ENCODE measurements at regions not wholly inside any gene's neighbourhood (a gene's known extent, or its start where the extent isn't known, plus 50 kb on each side); places are given as distances from the start of the nearest gene placed in this dataset.

DNA sequence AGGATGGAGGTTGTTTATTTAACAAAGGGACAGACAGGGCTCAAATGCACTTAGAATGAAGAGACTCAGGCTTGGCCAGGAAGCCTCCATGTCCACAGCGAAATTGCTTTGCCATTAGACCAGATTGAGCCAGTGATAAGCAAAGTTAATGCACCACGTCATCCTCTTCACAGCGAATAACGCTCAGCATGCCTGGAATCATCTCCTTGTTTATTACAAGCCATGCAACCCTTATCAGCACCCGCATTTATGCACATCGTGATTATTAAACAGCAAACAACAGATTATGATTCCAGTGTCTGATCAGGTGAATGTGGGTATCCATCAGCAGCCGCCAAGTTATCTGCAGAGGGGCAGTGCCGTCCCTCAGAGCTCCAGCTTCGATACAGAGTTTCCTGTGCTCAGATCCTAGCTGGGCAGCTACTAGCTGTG is 175.0 kb upstream of the TMEM132C start:
- no peak for DNase-seq (ENCODE audit: low spot score)
- Histone ChIP-seq H4K8ac (ENCODE audit: low read depth, low read length) (no peak overlapping the region), H3K9ac (ENCODE audit: low read depth, low read length, poor library complexity) (no peak overlapping the region), H3K79me1 (ENCODE audit: low read depth, low read length) (no peaks in the 10 kb centered on the region), H3K4ac (ENCODE audit: low read length) (no peak overlapping the region), H2BK5ac (ENCODE audit: low read length) (no peak overlapping the region), H2BK120ac (ENCODE audit: low read depth, low read length) (no peak overlapping the region), H3K18ac (ENCODE audit: low read length) (peak overlapping the region; percentile 22), H3K4me3 (ENCODE audit: low read length in 2 of 2) (no peak overlapping the region), H2AK5ac (ENCODE audit: low read depth, low read length) (no peak overlapping the region), H3K27me3 (ENCODE audit: control insufficient read depth in 3 of 3, insufficient read depth in 3 of 3, low read depth in 1 of 3, low read length in 3 of 3) (peaks cover 0 to 6% (median 0%) of the 10 kb centered on the region in 3 experiments), H4K91ac (ENCODE audit: low read depth, low read length, poor library complexity) (no peak overlapping the region), H3K14ac (ENCODE audit: low read length) (no peak overlapping the region), H3K27ac (replicated peaks; ENCODE audit: low read length) (no peak overlapping the region), H3K9me3 (replicated peaks in 1 of 2; ENCODE audit: control insufficient read depth in 2 of 2, insufficient read depth in 1 of 2, low read depth in 1 of 2, low read length in 2 of 2) (no peaks in the 10 kb centered on the region), H3K36me3 (replicated peaks in 1 of 2; ENCODE audit: control insufficient read depth in 2 of 2, insufficient read depth in 2 of 2, low read length in 2 of 2) (no peaks in the 10 kb centered on the region), H3K4me1 (ENCODE audit: control insufficient read depth in 2 of 2, insufficient read depth in 1 of 2, low read depth in 1 of 2, low read length in 2 of 2) (peaks cover 0 to 7% of the 10 kb centered on the region in 2 donors), H2BK15ac (ENCODE audit: low read length) (no peak overlapping the region), H3K4me2 (ENCODE audit: insufficient read depth, low read length, poor library complexity, severe bottlenecking) (no peak overlapping the region), H2AFZ (ENCODE audit: low read length) (no peak overlapping the region), H3K23ac (ENCODE audit: low read depth, low read length, poor library complexity) (no peak overlapping the region), H2BK12ac (ENCODE audit: low read length) (no peak overlapping the region)
- WGBS, 2 donors (ENCODE audit: extremely low coverage in 2 of 2, insufficient read length in 2 of 2, insufficient replicate concordance in 1 of 2): no CpG with 5 or more reads among the region's 9 CpGs

DNA sequence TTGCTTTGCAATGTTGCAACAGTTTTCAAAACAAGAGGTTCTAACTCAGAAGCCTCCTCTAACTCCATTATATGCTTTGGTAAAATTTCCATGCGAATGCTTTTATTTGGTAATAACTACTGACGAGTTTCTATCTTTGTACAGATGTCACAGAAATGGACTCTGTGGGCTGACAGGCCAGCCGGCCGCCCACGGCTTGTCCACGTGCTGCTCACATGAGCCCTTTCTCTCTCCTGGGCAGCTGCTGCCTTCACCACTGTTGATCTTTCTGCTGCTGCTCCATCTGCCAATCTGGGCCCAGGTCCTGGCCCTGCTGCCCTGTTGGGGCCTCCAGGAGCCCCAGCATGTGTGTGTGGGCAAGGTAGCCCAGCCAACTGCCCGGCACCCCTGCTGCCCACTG is 168.2 kb upstream of the TMEM132C start:
- no peak overlapping the region for H3K23ac ChIP-seq (ENCODE audit: low read depth, low read length, poor library complexity)
- no peak overlapping the region for H3K18ac ChIP-seq (ENCODE audit: low read length)
- WGBS, 2 donors (ENCODE audit: extremely low coverage in 2 of 2, insufficient read length in 2 of 2, insufficient replicate concordance in 1 of 2): no CpG with 5 or more reads among the region's 7 CpGs
- H4K8ac ChIP-seq (ENCODE audit: low read depth, low read length): no peak overlapping the region
- no peaks in the 10 kb centered on the region for H3K27me3 ChIP-seq (ENCODE audit: control insufficient read depth in 3 of 3, insufficient read depth in 3 of 3, low read depth in 1 of 3, low read length in 3 of 3)
- no peaks in the 10 kb centered on the region for H3K79me1 ChIP-seq (ENCODE audit: low read depth, low read length)
- DNase-seq (ENCODE audit: low spot score): no peak
- no peaks in the 10 kb centered on the region for H3K4me1 ChIP-seq (ENCODE audit: control insufficient read depth in 2 of 2, insufficient read depth in 1 of 2, low read depth in 1 of 2, low read length in 2 of 2)
- no peak overlapping the region for H2BK5ac ChIP-seq (ENCODE audit: low read length)
- H3K9me3 ChIP-seq (replicated peaks in 1 of 2; ENCODE audit: control insufficient read depth in 2 of 2, insufficient read depth in 1 of 2, low read depth in 1 of 2, low read length in 2 of 2): no peaks in the 10 kb centered on the region
- no peak overlapping the region for H2AK5ac ChIP-seq (ENCODE audit: low read depth, low read length)
- no peak overlapping the region for H2BK12ac ChIP-seq (ENCODE audit: low read length)
- H2AFZ ChIP-seq (ENCODE audit: low read length): no peak overlapping the region
- no peaks in the 10 kb centered on the region for H3K36me3 ChIP-seq (replicated peaks in 1 of 2; ENCODE audit: control insufficient read depth in 2 of 2, insufficient read depth in 2 of 2, low read length in 2 of 2)
- H2BK120ac ChIP-seq (ENCODE audit: low read depth, low read length): no peak overlapping the region
- H3K27ac ChIP-seq (replicated peaks; ENCODE audit: low read length): no peak overlapping the region
- no peak overlapping the region for H3K14ac ChIP-seq (ENCODE audit: low read length)
- no peak overlapping the region for H3K4me2 ChIP-seq (ENCODE audit: insufficient read depth, low read length, poor library complexity, severe bottlenecking)
- H3K4me3 ChIP-seq (ENCODE audit: low read length in 2 of 2): no peak overlapping the region
- H3K9ac ChIP-seq (ENCODE audit: low read depth, low read length, poor library complexity): no peak overlapping the region
- no peak overlapping the region for H4K91ac ChIP-seq (ENCODE audit: low read depth, low read length, poor library complexity)
- no peak overlapping the region for H3K4ac ChIP-seq (ENCODE audit: low read length)
- H2BK15ac ChIP-seq (ENCODE audit: low read length): no peak overlapping the region

DNA sequence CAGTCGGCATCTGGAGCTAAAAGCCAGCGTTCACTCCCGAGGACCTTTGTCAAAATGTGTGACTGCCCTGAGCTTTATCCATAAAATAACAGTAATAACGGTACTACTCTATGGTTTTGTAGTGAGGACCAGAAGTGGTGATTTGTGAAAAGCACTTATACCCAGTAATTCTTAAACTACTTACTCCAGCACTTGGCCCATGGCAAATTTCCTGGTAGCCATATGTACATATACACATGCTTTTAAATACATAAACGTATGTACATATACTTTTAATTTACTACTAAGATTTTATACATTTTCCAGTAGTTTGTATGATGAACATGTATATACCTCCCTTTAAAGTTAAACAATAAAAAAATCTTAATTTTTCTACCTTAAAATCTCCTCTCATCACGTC is 163.8 kb upstream of the TMEM132C start:
- Histone ChIP-seq H2AFZ (ENCODE audit: low read length) (no peak overlapping the region), H3K18ac (ENCODE audit: low read length) (no peak overlapping the region), H4K91ac (ENCODE audit: low read depth, low read length, poor library complexity) (no peak overlapping the region), H3K4ac (ENCODE audit: low read length) (no peak overlapping the region), H3K27me3 (ENCODE audit: control insufficient read depth in 3 of 3, insufficient read depth in 3 of 3, low read depth in 1 of 3, low read length in 3 of 3) (no peaks in the 10 kb centered on the region), H2BK120ac (ENCODE audit: low read depth, low read length) (no peak overlapping the region), H3K79me1 (ENCODE audit: low read depth, low read length) (no peaks in the 10 kb centered on the region), H3K4me2 (ENCODE audit: insufficient read depth, low read length, poor library complexity, severe bottlenecking) (no peak overlapping the region), H4K8ac (ENCODE audit: low read depth, low read length) (no peak overlapping the region), H3K14ac (ENCODE audit: low read length) (no peak overlapping the region), H3K4me1 (ENCODE audit: control insufficient read depth in 2 of 2, insufficient read depth in 1 of 2, low read depth in 1 of 2, low read length in 2 of 2) (no peaks in the 10 kb centered on the region), H3K36me3 (replicated peaks in 1 of 2; ENCODE audit: control insufficient read depth in 2 of 2, insufficient read depth in 2 of 2, low read length in 2 of 2) (no peaks in the 10 kb centered on the region), H2BK12ac (ENCODE audit: low read length) (no peak overlapping the region), H2BK5ac (ENCODE audit: low read length) (no peak overlapping the region), H3K4me3 (ENCODE audit: low read length in 2 of 2) (no peak overlapping the region), H2AK5ac (ENCODE audit: low read depth, low read length) (no peak overlapping the region), H3K27ac (replicated peaks; ENCODE audit: low read length) (no peak overlapping the region), H3K9ac (ENCODE audit: low read depth, low read length, poor library complexity) (no peak overlapping the region), H3K9me3 (replicated peaks in 1 of 2; ENCODE audit: control insufficient read depth in 2 of 2, insufficient read depth in 1 of 2, low read depth in 1 of 2, low read length in 2 of 2) (no peaks in the 10 kb centered on the region), H2BK15ac (ENCODE audit: low read length) (no peak overlapping the region), H3K23ac (ENCODE audit: low read depth, low read length, poor library complexity) (no peak overlapping the region)
- 100% methylated on average over 1 of the region's 6 CpGs; no CpG with 5 or more reads in 1 of the 2 donors for WGBS, 2 donors (ENCODE audit: extremely low coverage in 2 of 2, insufficient read length in 2 of 2, insufficient replicate concordance in 1 of 2)
- no peak for DNase-seq (ENCODE audit: low spot score)

DNA sequence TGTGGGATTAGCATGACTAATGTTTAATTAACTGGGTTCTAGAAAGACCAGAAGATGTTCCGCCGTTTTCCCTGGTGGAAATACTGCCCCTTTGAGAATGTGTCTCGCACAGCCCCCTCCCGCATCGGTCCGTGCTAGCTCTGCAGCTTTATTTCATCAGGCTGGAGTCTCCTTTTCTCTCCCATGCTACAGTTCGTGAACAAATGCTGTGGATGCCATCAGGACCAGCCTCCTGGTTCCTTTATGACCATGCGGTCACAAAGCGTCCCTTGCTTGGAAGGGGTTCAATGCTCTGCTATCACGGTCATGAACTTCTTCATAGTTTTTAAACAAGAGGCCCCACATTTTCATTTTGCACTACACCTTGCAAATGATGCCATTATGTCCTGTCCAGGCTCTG is 157.7 kb upstream of the TMEM132C start:
- H3K14ac ChIP-seq (ENCODE audit: low read length): no peak overlapping the region
- no peak overlapping the region for H2BK12ac ChIP-seq (ENCODE audit: low read length)
- H3K4me1 ChIP-seq (ENCODE audit: control insufficient read depth in 2 of 2, insufficient read depth in 1 of 2, low read depth in 1 of 2, low read length in 2 of 2): no peaks in the 10 kb centered on the region
- no peak overlapping the region for H2BK5ac ChIP-seq (ENCODE audit: low read length)
- H3K79me1 ChIP-seq (ENCODE audit: low read depth, low read length): no peaks in the 10 kb centered on the region
- no peaks in the 10 kb centered on the region for H3K27me3 ChIP-seq (ENCODE audit: control insufficient read depth in 3 of 3, insufficient read depth in 3 of 3, low read depth in 1 of 3, low read length in 3 of 3)
- H3K4me3 ChIP-seq (ENCODE audit: low read length in 2 of 2): no peak overlapping the region
- H3K9me3 ChIP-seq (replicated peaks in 1 of 2; ENCODE audit: control insufficient read depth in 2 of 2, insufficient read depth in 1 of 2, low read depth in 1 of 2, low read length in 2 of 2): no peaks in the 10 kb centered on the region
- WGBS, 2 donors (ENCODE audit: extremely low coverage in 2 of 2, insufficient read length in 2 of 2, insufficient replicate concordance in 1 of 2): no CpG with 5 or more reads among the region's 10 CpGs
- no peak overlapping the region for H3K4ac ChIP-seq (ENCODE audit: low read length)
- H2BK15ac ChIP-seq (ENCODE audit: low read length): no peak overlapping the region
- no peak overlapping the region for H3K23ac ChIP-seq (ENCODE audit: low read depth, low read length, poor library complexity)
- H3K4me2 ChIP-seq (ENCODE audit: insufficient read depth, low read length, poor library complexity, severe bottlenecking): no peak overlapping the region
- H4K91ac ChIP-seq (ENCODE audit: low read depth, low read length, poor library complexity): peak overlapping the region; percentile 6
- H3K18ac ChIP-seq (ENCODE audit: low read length): no peak overlapping the region
- H2AFZ ChIP-seq (ENCODE audit: low read length): no peak overlapping the region
- H2BK120ac ChIP-seq (ENCODE audit: low read depth, low read length): no peak overlapping the region
- H4K8ac ChIP-seq (ENCODE audit: low read depth, low read length): no peak overlapping the region
- H3K9ac ChIP-seq (ENCODE audit: low read depth, low read length, poor library complexity): no peak overlapping the region
- no peaks in the 10 kb centered on the region for H3K36me3 ChIP-seq (replicated peaks in 1 of 2; ENCODE audit: control insufficient read depth in 2 of 2, insufficient read depth in 2 of 2, low read length in 2 of 2)
- DNase-seq (ENCODE audit: low spot score): no peak
- H3K27ac ChIP-seq (replicated peaks; ENCODE audit: low read length): no peak overlapping the region
- H2AK5ac ChIP-seq (ENCODE audit: low read depth, low read length): no peak overlapping the region
